ENCODE measurements at regions not wholly inside any gene's neighbourhood (a gene's known extent, or its start where the extent isn't known, plus 50 kb on each side); places are given as distances from the start of the nearest gene placed in this dataset.

GRCh38 chr4:8732681-8733243 is 138.9 kb downstream of the HMX1 start:
- WGBS, 2 donors: 75 to 85% methylated on average over 3 to 5 of the region's 5 CpGs
- Histone ChIP-seq H3K27me3 (no peaks in the 10 kb centered on the region), H3K9me3 (no peaks in the 10 kb centered on the region), H3K36me3 (no peaks in the 10 kb centered on the region), H3K4me3 (replicated peaks in 1 of 3) (no peak overlapping the region), H3K4me1 (no peaks in the 10 kb centered on the region), H3K27ac (no peak overlapping the region)
- intact Hi-C loops (cut with DNase I): no loop called here
- TF ChIP-seq POLR2A (IDR thresholded peaks at IDR 0.05) (no peak), CTCF (IDR thresholded peaks at IDR 0.05) (no peak)
- DNase-seq: no peak

GRCh38 chr4:8732092-8732491 is 139.5 kb downstream of the CPZ start:
- H3K4me1 ChIP-seq: no peaks in the 10 kb centered on the region
- no peak overlapping the region for H3K27ac ChIP-seq
- no peaks in the 10 kb centered on the region for H3K36me3 ChIP-seq
- no peak overlapping the region for H3K4me3 ChIP-seq (replicated peaks in 1 of 3)
- DNase-seq: no peak
- no peaks in the 10 kb centered on the region for H3K9me3 ChIP-seq
- intact Hi-C loops (cut with DNase I): no loop called here
- TF ChIP-seq CTCF (IDR thresholded peaks at IDR 0.05) (no peak), POLR2A (IDR thresholded peaks at IDR 0.05) (no peak)
- H3K27me3 ChIP-seq: no peaks in the 10 kb centered on the region
- WGBS, 2 donors: 71 to 80% methylated on average over 10 of the region's 10 CpGs

GRCh38 chr4:8731364-8731763 is 138.8 kb downstream of the CPZ start:
- no peaks in the 10 kb centered on the region for H3K27me3 ChIP-seq
- DNase-seq: no peak
- H3K36me3 ChIP-seq: no peaks in the 10 kb centered on the region
- no peak for TF ChIP-seq CTCF (IDR thresholded peaks at IDR 0.05)
- TF ChIP-seq POLR2A (IDR thresholded peaks at IDR 0.05): no peak
- H3K4me3 ChIP-seq (replicated peaks in 1 of 3): no peak overlapping the region
- no peak overlapping the region for H3K27ac ChIP-seq
- no peaks in the 10 kb centered on the region for H3K4me1 ChIP-seq
- intact Hi-C loops (cut with DNase I): no loop called here
- no peaks in the 10 kb centered on the region for H3K9me3 ChIP-seq
- WGBS, 2 donors: 67 to 78% methylated on average over 3 of the region's 6 CpGs

GRCh38 chr4:8730681-8731080 is 138.1 kb downstream of the CPZ start:
- DNase-seq: no peak
- Histone ChIP-seq H3K27me3 (no peaks in the 10 kb centered on the region), H3K9me3 (no peaks in the 10 kb centered on the region), H3K4me3 (replicated peaks in 1 of 3) (no peak overlapping the region), H3K27ac (no peak overlapping the region), H3K4me1 (no peaks in the 10 kb centered on the region), H3K36me3 (no peaks in the 10 kb centered on the region)
- 81 to 86% methylated on average over 6 of the region's 6 CpGs for WGBS, 2 donors
- intact Hi-C loops (cut with DNase I): no loop called here
- TF ChIP-seq CTCF (IDR thresholded peaks at IDR 0.05) (no peak), POLR2A (IDR thresholded peaks at IDR 0.05) (no peak)

GRCh38 chr4:8730159-8730558 is 137.6 kb downstream of the CPZ start:
- no peak for DNase-seq
- 90 to 94% methylated on average over 6 to 9 of the region's 9 CpGs for WGBS, 2 donors
- H3K4me3 ChIP-seq (replicated peaks in 1 of 3): no peak overlapping the region
- no peaks in the 10 kb centered on the region for H3K27me3 ChIP-seq
- H3K4me1 ChIP-seq: no peaks in the 10 kb centered on the region
- intact Hi-C loops (cut with DNase I): no loop called here
- TF ChIP-seq POLR2A (IDR thresholded peaks at IDR 0.05) (no peak), CTCF (IDR thresholded peaks at IDR 0.05) (no peak)
- no peak overlapping the region for H3K27ac ChIP-seq
- no peaks in the 10 kb centered on the region for H3K9me3 ChIP-seq
- no peaks in the 10 kb centered on the region for H3K36me3 ChIP-seq

Measured in thyroid gland (tissue), 4 donors.